Endodermal cell (in vitro differentiated cells): ENCODE measurements at regions not wholly inside any gene's neighbourhood (a gene's known extent, or its start where the extent isn't known, plus 50 kb on each side); places are given as distances from the start of the nearest gene placed in this dataset.

ENCODE experiments used
- DNase-seq: peaks from one replicate; pipeline ENCODE4 v3.0.0-alpha.2; 2017
- H3K27ac ChIP-seq: 2 replicates; pipeline ENCODE4 v1.5.1; 2013; ENCODE audit warnings: mild to moderate bottlenecking, low read depth, low read length, moderate library complexity
- H3K27me3 ChIP-seq: 2 replicates; pipeline ENCODE4 v1.6.1; 2013; ENCODE audit warnings: mild to moderate bottlenecking, low read length, moderate library complexity; ENCODE audit not compliant: insufficient read depth, control insufficient read depth, poor library complexity, severe bottlenecking
- H3K36me3 ChIP-seq: 2 replicates; pipeline ENCODE4 v1.7.0; 2013; ENCODE audit warnings: mild to moderate bottlenecking, low read length, moderate library complexity; ENCODE audit not compliant: control insufficient read depth, insufficient read depth
- H3K4me1 ChIP-seq: one replicate; pipeline ENCODE4 v1.7.0; 2013; ENCODE audit warnings: low read length; ENCODE audit not compliant: control insufficient read depth, insufficient read depth
- H3K4me3 ChIP-seq: 2 replicates; pipeline ENCODE4 v1.5.1; 2013; ENCODE audit warnings: mild to moderate bottlenecking, low read length, moderate library complexity
- H3K9ac ChIP-seq: 2 replicates; pipeline ENCODE4 v1.6.1; 2013; ENCODE audit warnings: mild to moderate bottlenecking, low read length, moderate library complexity; ENCODE audit not compliant: poor library complexity, severe bottlenecking; ENCODE audit errors: extremely low read depth
- H3K9me3 ChIP-seq: 2 replicates; pipeline ENCODE4 v1.6.1; 2013; ENCODE audit warnings: mild to moderate bottlenecking, low read length, moderate library complexity; ENCODE audit not compliant: control insufficient read depth
- H3K27ac Mint-ChIP-seq: 2 replicates; pipeline ENCODE4 v1.8.0; 2020; ENCODE audit warnings: mixed read lengths
- H3K27me3 Mint-ChIP-seq: 2 replicates; pipeline ENCODE4 v1.8.0; 2021; ENCODE audit warnings: mild to moderate bottlenecking, mixed read lengths; ENCODE audit not compliant: insufficient read depth
- H3K36me3 Mint-ChIP-seq: 2 replicates; pipeline ENCODE4 v1.8.0; 2020; ENCODE audit warnings: low read depth, mixed read lengths
- H3K4me1 Mint-ChIP-seq: 2 replicates; pipeline ENCODE4 v1.8.0; 2020; ENCODE audit warnings: mixed read lengths
- H3K4me3 Mint-ChIP-seq: 2 replicates; pipeline ENCODE4 v1.8.0; 2020; ENCODE audit warnings: mild to moderate bottlenecking, moderate library complexity, mixed read lengths
- H3K9me3 Mint-ChIP-seq: 2 replicates; pipeline ENCODE4 v1.8.0; 2020; ENCODE audit warnings: mild to moderate bottlenecking, mixed read lengths
- CTCF ChIP-seq: fragments of 200-600 bp; sonication (generic); conservative IDR thresholded peaks from 2 replicates; pipeline ENCODE4 v1.5.0; 2021; ENCODE audit warnings: antibody characterized with exemption, mild to moderate bottlenecking
- WGBS, 2 experiments: methylation state at CpG; one replicate each; pipeline versions ENCODE4 v1.1.5 to v1.1.7; 2013; ENCODE audit warnings: missing lambda C conversion rate in 2 of 2, mixed read lengths in 1 of 2; ENCODE audit not compliant: insufficient coverage in 1 of 2, insufficient read length in 1 of 2; 5-methylcytosine and 5-hydroxymethylcytosine counted together

- no peak for DNase-seq
- H3K4me3 Mint-ChIP-seq, result no peak overlapping the region
- no peaks in the 10 kb centered on the region for H3K36me3 ChIP-seq
- no peaks in the 10 kb centered on the region for H3K27me3 Mint-ChIP-seq
- H3K9ac ChIP-seq, result no peak overlapping the region
- H3K9me3 Mint-ChIP-seq, result no peaks in the 10 kb centered on the region
- peaks cover 47% of the 10 kb centered on the region for H3K4me1 Mint-ChIP-seq
- H3K4me3 ChIP-seq, result no peak overlapping the region
- H3K27ac Mint-ChIP-seq, result no peak overlapping the region
- H3K4me1 ChIP-seq, result peaks cover 18% of the 10 kb centered on the region
- H3K27ac ChIP-seq, result no peak overlapping the region
- TF ChIP-seq CTCF, result no peak
- no peaks in the 10 kb centered on the region for H3K9me3 ChIP-seq
- no peaks in the 10 kb centered on the region for H3K36me3 Mint-ChIP-seq
- H3K27me3 ChIP-seq, result no peaks in the 10 kb centered on the region
- 97% methylated on average over 4 of the region's 4 CpGs; no CpG with 5 or more reads in 1 of the 2 experiments for WGBS, 2 experiments
These were observed 53.9 kb upstream of the PNMA1 start for GRCh38 chr14:73768107-73768506.

GRCh38 chr14:73764406-73765280 is 50.5 kb upstream of the PNMA1 start:
- no peak for TF ChIP-seq CTCF
- H3K4me3 ChIP-seq, result no peak overlapping the region
- Mint-ChIP-seq H3K9me3 (no peaks in the 10 kb centered on the region), H3K36me3 (no peaks in the 10 kb centered on the region), H3K4me1 (peaks cover 41% of the 10 kb centered on the region), H3K4me3 (no peak overlapping the region), H3K27ac (peak overlapping the region; percentile 15), H3K27me3 (no peaks in the 10 kb centered on the region)
- no peaks in the 10 kb centered on the region for H3K36me3 ChIP-seq
- no peaks in the 10 kb centered on the region for H3K9me3 ChIP-seq
- H3K9ac ChIP-seq, result no peak overlapping the region
- H3K27me3 ChIP-seq, result no peaks in the 10 kb centered on the region
- no peaks in the 10 kb centered on the region for H3K4me1 ChIP-seq
- 92 to 97% methylated on average over 6 to 8 of the region's 8 CpGs for WGBS, 2 experiments
- peak; percentile 44 for DNase-seq
- H3K27ac ChIP-seq, result no peak overlapping the region
